ENCODE measurements at regions not wholly inside any gene's neighbourhood (a gene's known extent, or its start where the extent isn't known, plus 50 kb on each side); places are given as distances from the start of the nearest gene placed in this dataset.

DNA sequence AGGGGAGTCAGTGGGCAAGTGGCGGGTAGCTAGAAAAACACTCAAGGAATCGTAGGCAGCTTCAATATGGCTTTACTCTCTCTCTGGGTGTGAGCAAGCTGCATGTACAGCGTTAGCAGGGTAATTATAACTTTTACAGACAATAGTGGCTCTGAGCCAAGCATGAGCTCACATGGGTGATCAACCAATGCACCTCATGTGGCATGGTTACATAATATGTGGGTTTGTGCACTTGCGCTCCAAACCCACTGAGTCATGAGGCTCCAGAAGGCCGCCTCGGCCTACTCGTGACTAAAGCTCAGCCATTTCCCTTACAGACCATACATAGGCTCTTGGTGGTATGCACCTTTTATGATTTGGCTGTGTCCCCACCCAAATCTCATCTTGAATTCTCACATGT lies 78.4 kb upstream of the FBXL4 start:
- TF ChIP-seq, protein P1, sequence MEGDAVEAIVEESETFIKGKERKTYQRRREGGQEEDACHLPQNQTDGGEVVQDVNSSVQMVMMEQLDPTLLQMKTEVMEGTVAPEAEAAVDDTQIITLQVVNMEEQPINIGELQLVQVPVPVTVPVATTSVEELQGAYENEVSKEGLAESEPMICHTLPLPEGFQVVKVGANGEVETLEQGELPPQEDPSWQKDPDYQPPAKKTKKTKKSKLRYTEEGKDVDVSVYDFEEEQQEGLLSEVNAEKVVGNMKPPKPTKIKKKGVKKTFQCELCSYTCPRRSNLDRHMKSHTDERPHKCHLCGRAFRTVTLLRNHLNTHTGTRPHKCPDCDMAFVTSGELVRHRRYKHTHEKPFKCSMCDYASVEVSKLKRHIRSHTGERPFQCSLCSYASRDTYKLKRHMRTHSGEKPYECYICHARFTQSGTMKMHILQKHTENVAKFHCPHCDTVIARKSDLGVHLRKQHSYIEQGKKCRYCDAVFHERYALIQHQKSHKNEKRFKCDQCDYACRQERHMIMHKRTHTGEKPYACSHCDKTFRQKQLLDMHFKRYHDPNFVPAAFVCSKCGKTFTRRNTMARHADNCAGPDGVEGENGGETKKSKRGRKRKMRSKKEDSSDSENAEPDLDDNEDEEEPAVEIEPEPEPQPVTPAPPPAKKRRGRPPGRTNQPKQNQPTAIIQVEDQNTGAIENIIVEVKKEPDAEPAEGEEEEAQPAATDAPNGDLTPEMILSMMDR (conservative IDR thresholded peaks at IDR 0.05; ENCODE audit: low read depth, low read length), result no peak
- no peak for TF ChIP-seq EZH2 (IDR thresholded peaks at IDR 0.05; ENCODE audit: borderline replicate concordance, low read depth, low read length, poor library complexity, severe bottlenecking)

Data from A673 (cell line).